SH-SY5Y (cell line): ENCODE measurements at regions not wholly inside any gene's neighbourhood (a gene's known extent, or its start where the extent isn't known, plus 50 kb on each side); places are given as distances from the start of the nearest gene placed in this dataset.

Source experiments
- GATA2 ChIP-seq: IDR thresholded peaks from 2 replicates; pipeline ENCODE4 v1.6.1; 2011; ENCODE audit warnings: mild to moderate bottlenecking, low read depth, low read length
- GATA3 ChIP-seq: IDR thresholded peaks from 2 replicates; pipeline ENCODE4 v1.6.1; 2011; ENCODE audit warnings: low read depth, mild to moderate bottlenecking, low read length, moderate library complexity

DNA sequence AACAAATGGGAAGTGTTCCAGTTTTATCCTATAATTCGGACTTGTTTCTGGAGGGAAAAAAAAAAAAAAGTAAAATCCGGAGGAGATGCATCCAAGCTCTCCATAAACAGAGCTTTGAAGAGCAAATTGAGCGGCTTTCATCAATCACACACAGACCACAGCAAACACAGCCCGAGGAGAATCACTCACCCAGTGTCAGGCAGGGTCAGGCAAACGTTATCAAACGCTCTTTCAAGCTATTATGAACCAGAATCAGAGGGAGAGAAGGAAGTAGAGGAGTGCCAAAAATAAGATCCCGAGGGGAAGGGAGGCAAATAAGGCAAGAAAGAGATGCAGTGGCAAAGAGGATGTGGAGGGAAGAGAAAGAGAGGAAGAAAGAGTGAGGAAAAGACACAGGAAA lies 188.3 kb upstream of the CAMK1G start:
- TF ChIP-seq GATA2 (no peak), GATA3 (no peak)
